H9 (cell line): ENCODE measurements at regions not wholly inside any gene's neighbourhood (a gene's known extent, or its start where the extent isn't known, plus 50 kb on each side); places are given as distances from the start of the nearest gene placed in this dataset.

Source experiments
- DNase-seq: peaks from one replicate; pipeline ENCODE4 v3.0.0-alpha.2; 2017
- H2AFZ ChIP-seq: one replicate; pipeline ENCODE4 v1.6.1; 2013; ENCODE audit warnings: mild to moderate bottlenecking, low read length, control low read depth, moderate library complexity
- H2AK5ac ChIP-seq: 2 replicates; pipeline ENCODE4 v1.6.1; 2013; ENCODE audit warnings: low read length, control low read depth, mixed read lengths; ENCODE audit not compliant: insufficient read length
- H2BK120ac ChIP-seq: one replicate; pipeline ENCODE4 v1.6.1; 2013; ENCODE audit warnings: low read depth, mild to moderate bottlenecking, low read length, control low read depth, inconsistent platforms; ENCODE audit not compliant: poor library complexity, severe bottlenecking
- H2BK12ac ChIP-seq: 2 replicates; pipeline ENCODE4 v1.6.1; 2013; ENCODE audit warnings: low read length, control low read depth, mixed read lengths, low read depth; ENCODE audit not compliant: insufficient read length
- H2BK15ac ChIP-seq: 2 replicates; pipeline ENCODE4 v1.6.1; 2013; ENCODE audit warnings: low read depth, low read length, control low read depth
- H2BK20ac ChIP-seq: one replicate; pipeline ENCODE4 v1.6.1; 2013; ENCODE audit warnings: low read depth, mild to moderate bottlenecking, low read length, control low read depth, inconsistent platforms; ENCODE audit not compliant: poor library complexity, severe bottlenecking
- H2BK5ac ChIP-seq: 2 replicates; pipeline ENCODE4 v1.6.1; 2013; ENCODE audit warnings: low read length, control low read depth, mixed read lengths; ENCODE audit not compliant: insufficient read length
- H3K14ac ChIP-seq: 2 replicates; pipeline ENCODE4 v1.6.1; 2013; ENCODE audit warnings: low read length, control low read depth; ENCODE audit not compliant: insufficient read depth
- H3K18ac ChIP-seq: 2 replicates; pipeline ENCODE4 v1.6.1; 2013; ENCODE audit warnings: low read depth, mild to moderate bottlenecking, mixed read lengths, low read length, control low read depth; ENCODE audit not compliant: insufficient read length
- H3K23ac ChIP-seq: 2 replicates; pipeline ENCODE4 v1.6.1; 2013; ENCODE audit warnings: low read length, control low read depth, mixed read lengths, low read depth; ENCODE audit not compliant: insufficient read length
- H3K23me2 ChIP-seq: 2 replicates; pipeline ENCODE4 v1.6.1; 2013; ENCODE audit warnings: low read depth, mild to moderate bottlenecking, mixed read lengths, low read length, control low read depth; ENCODE audit not compliant: insufficient read length, poor library complexity, severe bottlenecking
- H3K27ac ChIP-seq: 2 replicates; pipeline ENCODE4 v1.5.1; 2013; ENCODE audit warnings: low read length, control low read depth, mixed read lengths, low read depth; ENCODE audit not compliant: insufficient read length
- H3K27me3 ChIP-seq: 2 replicates; pipeline ENCODE4 v1.6.1; 2013; ENCODE audit warnings: low read length, control low read depth, inconsistent platforms; ENCODE audit not compliant: insufficient read depth
- H3K4ac ChIP-seq: 2 replicates; pipeline ENCODE4 v1.6.1; 2013; ENCODE audit warnings: low read depth, mild to moderate bottlenecking, control low read depth, inconsistent platforms, low read length, moderate library complexity
- H3K4me1 ChIP-seq: 2 replicates; pipeline ENCODE4 v1.6.1; 2013; ENCODE audit warnings: low read length, control low read depth, inconsistent platforms; ENCODE audit not compliant: insufficient read depth
- H3K4me2 ChIP-seq: 2 replicates; pipeline ENCODE4 v1.6.1; 2013; ENCODE audit warnings: low read length, control low read depth, mixed read lengths; ENCODE audit not compliant: insufficient read length, insufficient read depth
- H3K56ac ChIP-seq: 2 replicates; pipeline ENCODE4 v1.6.1; 2013; ENCODE audit warnings: low read depth, mild to moderate bottlenecking, mixed read lengths, low read length, control low read depth; ENCODE audit not compliant: insufficient read length
- H3K79me1 ChIP-seq: 2 replicates; pipeline ENCODE4 v1.6.1; 2013; ENCODE audit warnings: low read depth, mild to moderate bottlenecking, moderate library complexity, low read length, control low read depth, inconsistent platforms; ENCODE audit not compliant: insufficient read depth, poor library complexity, severe bottlenecking
- H3K79me2 ChIP-seq: 2 replicates; pipeline ENCODE4 v1.6.1; 2013; ENCODE audit warnings: low read length, control low read depth, inconsistent platforms; ENCODE audit not compliant: insufficient read depth
- H3K9ac ChIP-seq: 2 replicates; pipeline ENCODE4 v1.6.1; 2013; ENCODE audit warnings: low read length, control low read depth, mixed read lengths; ENCODE audit not compliant: insufficient read length; ENCODE audit errors: extremely low read depth
- H3K9me3 ChIP-seq: one replicate; pipeline ENCODE4 v1.6.1; 2013; ENCODE audit warnings: low read depth, low read length, inconsistent platforms; ENCODE audit not compliant: control insufficient read depth
- H3T11ph ChIP-seq: one replicate; pipeline ENCODE4 v1.6.1; 2013; ENCODE audit warnings: mild to moderate bottlenecking, low read length, control low read depth, inconsistent platforms
- H4K20me1 ChIP-seq: one replicate; pipeline ENCODE4 v1.6.1; 2013; ENCODE audit not compliant: control insufficient read depth, insufficient read length, insufficient read depth
- H4K5ac ChIP-seq: 2 replicates; pipeline ENCODE4 v1.6.1; 2013; ENCODE audit warnings: low read depth, mild to moderate bottlenecking, mixed read lengths, low read length, control low read depth; ENCODE audit not compliant: insufficient read length
- H4K8ac ChIP-seq: replicated peaks from 2 replicates; pipeline ENCODE4 v1.6.1; 2013; ENCODE audit warnings: low read length, control low read depth, mixed read lengths, low read depth; ENCODE audit not compliant: insufficient read length
- H4K91ac ChIP-seq: 2 replicates; pipeline ENCODE4 v1.6.1; 2013; ENCODE audit warnings: low read depth, mild to moderate bottlenecking, moderate library complexity, mixed read lengths, low read length, control low read depth; ENCODE audit not compliant: insufficient read length
- H3K27ac Mint-ChIP-seq, 3 experiments: 2 replicates in 2 of 3; 3 replicates in 1 of 3; pipeline ENCODE4 v1.8.0; 2020 to 2021; ENCODE audit warnings: mixed read lengths in 3 of 3, mild to moderate bottlenecking in 1 of 3, moderate library complexity in 1 of 3
- H3K27me3 Mint-ChIP-seq: 2 replicates; pipeline ENCODE4 v1.8.0; 2021; ENCODE audit warnings: low read depth, mild to moderate bottlenecking, moderate library complexity, mixed read lengths
- H3K36me3 Mint-ChIP-seq, 3 experiments: 2 replicates in 2 of 3; 3 replicates in 1 of 3; pipeline ENCODE4 v1.8.0; 2020 to 2021; ENCODE audit warnings: low read depth in 3 of 3, mixed read lengths in 3 of 3; ENCODE audit not compliant: insufficient read depth in 1 of 3
- H3K4me1 Mint-ChIP-seq, 2 experiments: 2 replicates each; pipeline ENCODE4 v1.8.0; 2020; ENCODE audit warnings: mixed read lengths in 2 of 2
- H3K4me3 Mint-ChIP-seq, 2 experiments: 2 replicates in 1 of 2; 3 replicates in 1 of 2; pipeline ENCODE4 v1.8.0; 2020 to 2021; ENCODE audit warnings: mild to moderate bottlenecking in 2 of 2, mixed read lengths in 2 of 2, moderate library complexity in 1 of 2
- H3K9me3 Mint-ChIP-seq, 2 experiments: 2 replicates in 1 of 2; 3 replicates in 1 of 2; pipeline ENCODE4 v1.8.0; 2020; ENCODE audit warnings: mild to moderate bottlenecking in 2 of 2, mixed read lengths in 2 of 2, moderate library complexity in 1 of 2
- TF ChIP-seq, protein P1 (sequence below): fragments of 200-600 bp; sonication (generic); conservative IDR thresholded peaks from 3 replicates; pipeline ENCODE4 v1.8.0; 2021; ENCODE audit warnings: antibody characterized with exemption, mild to moderate bottlenecking

- TF ChIP-seq, protein P1, sequence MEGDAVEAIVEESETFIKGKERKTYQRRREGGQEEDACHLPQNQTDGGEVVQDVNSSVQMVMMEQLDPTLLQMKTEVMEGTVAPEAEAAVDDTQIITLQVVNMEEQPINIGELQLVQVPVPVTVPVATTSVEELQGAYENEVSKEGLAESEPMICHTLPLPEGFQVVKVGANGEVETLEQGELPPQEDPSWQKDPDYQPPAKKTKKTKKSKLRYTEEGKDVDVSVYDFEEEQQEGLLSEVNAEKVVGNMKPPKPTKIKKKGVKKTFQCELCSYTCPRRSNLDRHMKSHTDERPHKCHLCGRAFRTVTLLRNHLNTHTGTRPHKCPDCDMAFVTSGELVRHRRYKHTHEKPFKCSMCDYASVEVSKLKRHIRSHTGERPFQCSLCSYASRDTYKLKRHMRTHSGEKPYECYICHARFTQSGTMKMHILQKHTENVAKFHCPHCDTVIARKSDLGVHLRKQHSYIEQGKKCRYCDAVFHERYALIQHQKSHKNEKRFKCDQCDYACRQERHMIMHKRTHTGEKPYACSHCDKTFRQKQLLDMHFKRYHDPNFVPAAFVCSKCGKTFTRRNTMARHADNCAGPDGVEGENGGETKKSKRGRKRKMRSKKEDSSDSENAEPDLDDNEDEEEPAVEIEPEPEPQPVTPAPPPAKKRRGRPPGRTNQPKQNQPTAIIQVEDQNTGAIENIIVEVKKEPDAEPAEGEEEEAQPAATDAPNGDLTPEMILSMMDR: no peak
- no peaks in the 10 kb centered on the region for H3K79me2 ChIP-seq
- H3T11ph ChIP-seq: no peak overlapping the region
- H2AK5ac ChIP-seq: no peak overlapping the region
- no peak for DNase-seq
- H3K23me2 ChIP-seq: no peaks in the 10 kb centered on the region
- no peak overlapping the region for H3K23ac ChIP-seq
- no peak overlapping the region for H3K18ac ChIP-seq
- H3K27ac ChIP-seq: no peak overlapping the region
- H4K5ac ChIP-seq: no peak overlapping the region
- no peak overlapping the region for H3K4ac ChIP-seq
- no peaks in the 10 kb centered on the region for H3K9me3 ChIP-seq
- H2BK15ac ChIP-seq: no peak overlapping the region
- no peak overlapping the region for H2BK12ac ChIP-seq
- no peak overlapping the region for H3K4me3 Mint-ChIP-seq
- H3K4me1 Mint-ChIP-seq: no peaks in the 10 kb centered on the region
- no peak overlapping the region for H4K91ac ChIP-seq
- no peaks in the 10 kb centered on the region for H3K4me1 ChIP-seq
- H2AFZ ChIP-seq: no peak overlapping the region
- peaks cover 2% of the 10 kb centered on the region for H3K27me3 Mint-ChIP-seq
- no peak overlapping the region for H2BK5ac ChIP-seq
- H4K20me1 ChIP-seq: no peaks in the 10 kb centered on the region
- H2BK120ac ChIP-seq: no peak overlapping the region
- no peak overlapping the region for H3K56ac ChIP-seq
- no peaks in the 10 kb centered on the region for H3K27me3 ChIP-seq
- no peaks in the 10 kb centered on the region for H3K79me1 ChIP-seq
- H4K8ac ChIP-seq: no peak overlapping the region
- H3K14ac ChIP-seq: no peak overlapping the region
- no peak overlapping the region for H3K9ac ChIP-seq
- H3K4me2 ChIP-seq: no peak overlapping the region
- H3K9me3 Mint-ChIP-seq: no peaks in the 10 kb centered on the region; a peak in 1 of 5 replicates
- H2BK20ac ChIP-seq: no peak overlapping the region
- H3K27ac Mint-ChIP-seq: no peak overlapping the region
- no peaks in the 10 kb centered on the region for H3K36me3 Mint-ChIP-seq
Observed at GRCh38 chr20:19122395-19122794, 90.0 kb upstream of the SLC24A3 start.
